ENCODE measurements at regions not wholly inside any gene's neighbourhood (a gene's known extent, or its start where the extent isn't known, plus 50 kb on each side); places are given as distances from the start of the nearest gene placed in this dataset.

DNA sequence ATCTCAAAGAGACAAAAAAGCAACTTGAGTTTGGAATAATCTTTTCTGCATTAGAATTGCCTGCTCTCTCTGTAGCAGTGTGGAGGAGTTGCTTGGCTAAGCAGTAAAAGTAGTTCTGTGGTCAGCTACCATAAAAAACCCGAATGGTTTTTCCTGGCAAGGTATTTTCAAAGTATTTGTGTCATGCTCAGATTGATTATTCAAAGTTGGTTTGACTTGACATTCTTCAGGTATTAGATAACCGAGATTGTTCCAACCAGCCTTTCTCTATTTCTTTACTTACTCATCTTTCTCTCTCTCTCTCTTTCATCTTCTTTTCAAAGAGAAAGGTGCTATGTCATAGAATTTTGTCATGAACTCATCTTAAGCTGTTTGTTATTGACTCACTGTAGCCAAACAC is 404.9 kb downstream of the CPS1 start:
- TF ChIP-seq FOXM1 (IDR thresholded peaks at IDR 0.05; ENCODE audit: borderline replicate concordance), result no peak
- TF ChIP-seq BHLHE40 (IDR thresholded peaks at IDR 0.05; ENCODE audit: borderline replicate concordance), result no peak
- TF ChIP-seq ARNT (IDR thresholded peaks at IDR 0.05), result no peak
- TF ChIP-seq SP1 (IDR thresholded peaks at IDR 0.05), result no peak
- TF ChIP-seq LEF1 (IDR thresholded peaks at IDR 0.05; ENCODE audit: borderline replicate concordance), result no peak
- TF ChIP-seq ZNF384 (IDR thresholded peaks at IDR 0.05), result no peak
- no peak for TF ChIP-seq SUZ12 (IDR thresholded peaks at IDR 0.05)
- TF ChIP-seq NFRKB (IDR thresholded peaks at IDR 0.05), result no peak
- no peak for TF ChIP-seq CTBP1 (IDR thresholded peaks at IDR 0.05; ENCODE audit: borderline replicate concordance)
- TF ChIP-seq ELF4 (IDR thresholded peaks at IDR 0.05), result no peak
- TF ChIP-seq TARDBP (IDR thresholded peaks at IDR 0.05), result no peak
- no peak for TF ChIP-seq FOXK2 (IDR thresholded peaks at IDR 0.05)
- no peak for TF ChIP-seq PKNOX1 (IDR thresholded peaks at IDR 0.05)
- TF ChIP-seq HDGF (IDR thresholded peaks at IDR 0.05; ENCODE audit: borderline replicate concordance), result no peak
- no peak for TF ChIP-seq L3MBTL2 (conservative IDR thresholded peaks at IDR 0.05)
- TF ChIP-seq FOXA1 (IDR thresholded peaks at IDR 0.05), result no peak
- DNase-seq (ENCODE audit: extremely low spot score), result no peak
- ChIA-PET CTCF (no interaction called here), POLR2A (no interaction called here)

DNA sequence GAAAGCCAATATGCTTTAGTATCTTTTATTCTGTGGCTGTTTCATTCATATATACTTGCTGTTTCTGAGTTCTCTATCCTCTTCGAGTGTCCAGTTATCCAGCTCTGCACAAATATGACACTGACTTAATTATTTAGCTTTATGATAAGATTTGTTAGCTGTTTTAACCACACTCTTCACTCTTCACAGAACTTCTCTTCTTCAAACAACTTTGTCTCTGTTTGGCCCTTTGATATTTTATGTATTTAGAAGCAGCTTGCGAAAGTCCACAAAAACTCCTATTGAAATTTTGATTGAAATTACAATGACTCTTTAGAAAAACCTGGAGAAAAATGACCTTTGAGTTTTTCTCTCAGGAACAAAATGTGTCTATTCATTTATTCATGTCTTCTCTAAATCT is 407.0 kb downstream of the CPS1 start:
- DNase-seq (ENCODE audit: extremely low spot score), result no peak
- ChIA-PET CTCF (no interaction called here), POLR2A (no interaction called here)
- TF ChIP-seq CTBP1 (IDR thresholded peaks at IDR 0.05; ENCODE audit: borderline replicate concordance), result no peak
- no peak for TF ChIP-seq TARDBP (IDR thresholded peaks at IDR 0.05)
- no peak for TF ChIP-seq BHLHE40 (IDR thresholded peaks at IDR 0.05; ENCODE audit: borderline replicate concordance)
- TF ChIP-seq NFRKB (IDR thresholded peaks at IDR 0.05), result no peak
- TF ChIP-seq FOXK2 (IDR thresholded peaks at IDR 0.05), result no peak
- no peak for TF ChIP-seq PKNOX1 (IDR thresholded peaks at IDR 0.05)
- no peak for TF ChIP-seq ZNF384 (IDR thresholded peaks at IDR 0.05)
- no peak for TF ChIP-seq SP1 (IDR thresholded peaks at IDR 0.05)
- TF ChIP-seq SUZ12 (IDR thresholded peaks at IDR 0.05), result no peak
- no peak for TF ChIP-seq FOXA1 (IDR thresholded peaks at IDR 0.05)
- no peak for TF ChIP-seq L3MBTL2 (conservative IDR thresholded peaks at IDR 0.05)
- TF ChIP-seq LEF1 (IDR thresholded peaks at IDR 0.05; ENCODE audit: borderline replicate concordance), result no peak
- no peak for TF ChIP-seq HDGF (IDR thresholded peaks at IDR 0.05; ENCODE audit: borderline replicate concordance)
- TF ChIP-seq ARNT (IDR thresholded peaks at IDR 0.05), result no peak
- TF ChIP-seq FOXM1 (IDR thresholded peaks at IDR 0.05; ENCODE audit: borderline replicate concordance), result no peak
- no peak for TF ChIP-seq ELF4 (IDR thresholded peaks at IDR 0.05)

- POLR2A ChIA-PET, result no interaction called here
- CTCF ChIA-PET, result no interaction called here
- no peak for TF ChIP-seq SUZ12 (IDR thresholded peaks at IDR 0.05)
- TF ChIP-seq NFRKB (IDR thresholded peaks at IDR 0.05), result no peak
- no peak for TF ChIP-seq ELF4 (IDR thresholded peaks at IDR 0.05)
- no peak for TF ChIP-seq SP1 (IDR thresholded peaks at IDR 0.05)
- no peak for TF ChIP-seq ARNT (IDR thresholded peaks at IDR 0.05)
- no peak for TF ChIP-seq PKNOX1 (IDR thresholded peaks at IDR 0.05)
- TF ChIP-seq FOXK2 (IDR thresholded peaks at IDR 0.05), result no peak
- TF ChIP-seq ZNF384 (IDR thresholded peaks at IDR 0.05), result no peak
- no peak for TF ChIP-seq CTBP1 (IDR thresholded peaks at IDR 0.05; ENCODE audit: borderline replicate concordance)
- TF ChIP-seq HDGF (IDR thresholded peaks at IDR 0.05; ENCODE audit: borderline replicate concordance), result no peak
- no peak for TF ChIP-seq TARDBP (IDR thresholded peaks at IDR 0.05)
- TF ChIP-seq BHLHE40 (IDR thresholded peaks at IDR 0.05; ENCODE audit: borderline replicate concordance), result no peak
- TF ChIP-seq FOXA1 (IDR thresholded peaks at IDR 0.05), result no peak
- no peak for TF ChIP-seq FOXM1 (IDR thresholded peaks at IDR 0.05; ENCODE audit: borderline replicate concordance)
- TF ChIP-seq L3MBTL2 (conservative IDR thresholded peaks at IDR 0.05), result no peak
- TF ChIP-seq LEF1 (IDR thresholded peaks at IDR 0.05; ENCODE audit: borderline replicate concordance), result no peak
- no peak for DNase-seq (ENCODE audit: extremely low spot score)
Observed at GRCh38 chr2:210964141-210964764, 407.9 kb downstream of the CPS1 start.

DNA sequence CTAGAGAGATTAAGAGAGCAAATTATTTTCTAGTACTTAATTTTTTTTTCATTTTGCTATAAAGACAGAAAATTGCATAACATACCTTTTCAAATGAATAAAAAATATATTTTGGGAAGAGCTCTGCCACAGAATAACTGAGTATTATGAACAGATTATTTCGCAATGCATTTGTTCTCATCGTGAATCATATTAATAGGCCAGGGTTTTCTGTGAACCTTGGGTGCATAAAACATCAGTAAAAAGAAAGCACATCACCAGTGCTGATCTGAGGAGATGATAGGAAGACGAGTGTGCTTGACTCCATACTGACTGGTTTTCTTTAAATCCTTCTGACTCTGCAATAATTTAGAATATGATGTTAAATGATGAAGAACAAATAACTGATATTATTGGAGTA is 409.1 kb downstream of the CPS1 start:
- TF ChIP-seq L3MBTL2 (conservative IDR thresholded peaks at IDR 0.05) (no peak), NFRKB (IDR thresholded peaks at IDR 0.05) (no peak), FOXM1 (IDR thresholded peaks at IDR 0.05; ENCODE audit: borderline replicate concordance) (no peak)
- CTCF ChIA-PET, result interaction anchor here (0.7 kb wide), 1 partner anchor 835 kb away, joined by 3 read pairs; no protein-coding TSS in a partner anchor
- no peak for DNase-seq (ENCODE audit: extremely low spot score)
- POLR2A ChIA-PET, result no interaction called here

DNA sequence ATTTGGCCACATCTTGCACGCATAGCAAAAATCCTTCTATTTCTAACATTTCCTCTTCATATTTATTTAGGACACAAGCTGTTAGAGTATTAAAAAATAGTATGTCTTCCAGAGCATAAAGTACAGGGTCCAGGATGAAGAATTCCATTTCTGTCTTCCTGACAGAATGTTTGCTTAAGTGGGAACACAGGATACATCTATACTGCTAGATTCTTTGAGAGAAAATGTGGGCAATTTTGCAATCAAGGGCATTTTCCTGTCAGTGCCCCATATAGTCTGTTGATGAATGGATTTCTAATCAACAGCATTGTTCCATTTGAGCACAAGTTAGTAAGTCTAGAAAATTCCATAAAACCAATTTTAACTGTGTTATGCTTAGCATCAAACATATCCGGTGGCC is 409.9 kb downstream of the CPS1 start:
- ChIA-PET CTCF (no interaction called here), POLR2A (no interaction called here)
- TF ChIP-seq HDGF (IDR thresholded peaks at IDR 0.05; ENCODE audit: borderline replicate concordance) (no peak), PKNOX1 (IDR thresholded peaks at IDR 0.05) (no peak), TARDBP (IDR thresholded peaks at IDR 0.05) (no peak), LEF1 (IDR thresholded peaks at IDR 0.05; ENCODE audit: borderline replicate concordance) (no peak), ARNT (IDR thresholded peaks at IDR 0.05) (no peak), ZNF384 (IDR thresholded peaks at IDR 0.05) (no peak), FOXM1 (IDR thresholded peaks at IDR 0.05; ENCODE audit: borderline replicate concordance) (no peak), SP1 (IDR thresholded peaks at IDR 0.05) (no peak), FOXA1 (IDR thresholded peaks at IDR 0.05) (no peak)
- DNase-seq (ENCODE audit: extremely low spot score), result no peak
